Mucosa of gallbladder (tissue), 1 donor: ENCODE measurements at regions not wholly inside any gene's neighbourhood (a gene's known extent, or its start where the extent isn't known, plus 50 kb on each side); places are given as distances from the start of the nearest gene placed in this dataset.
"Not testable (repeated sequence)": the region's sequence is repeated elsewhere in the genome, so short reads cannot be mapped to it uniquely, and the experiment has no call there.

Experiments used
- DNase-seq: peaks from one replicate; pipeline ENCODE4 v3.0.0-alpha.2; 2020; ENCODE audit warnings: low spot score
- donor health status: DM: no; HTN: no; CAD: no.

GRCh38 chr11:13782390-13783075 is 114.1 kb downstream of the FAR1 start:
- DNase-seq, result no peak

- no peak for DNase-seq
These were observed 116.0 kb downstream of the FAR1 start for GRCh38 chr11:13784441-13784840.

GRCh38 chr11:13784855-13785254 is 116.4 kb downstream of the FAR1 start:
- no peak for DNase-seq

GRCh38 chr11:13786688-13787087 is 118.2 kb downstream of the FAR1 start:
- DNase-seq, result no peak

- DNase-seq, result not testable (repeated sequence)
These were observed 129.1 kb downstream of the FAR1 start for GRCh38 chr11:13797616-13798015.

GRCh38 chr11:13800901-13801300 is 132.4 kb downstream of the FAR1 start:
- DNase-seq, result no peak

GRCh38 chr11:13818325-13818724 is 144.2 kb upstream of the SPON1 start:
- no peak for DNase-seq

- DNase-seq, result no peak
These were observed 135.8 kb upstream of the SPON1 start for GRCh38 chr11:13826505-13827278.

- DNase-seq, result no peak
These were observed 130.8 kb upstream of the SPON1 start for GRCh38 chr11:13831696-13832095.

GRCh38 chr11:13834463-13834862 is 128.1 kb upstream of the SPON1 start:
- DNase-seq, result no peak

- DNase-seq, result no peak
These were observed 125.9 kb upstream of the SPON1 start for GRCh38 chr11:13836666-13837065.

GRCh38 chr11:13837286-13837685 is 125.2 kb upstream of the SPON1 start:
- DNase-seq, result no peak

GRCh38 chr11:13841393-13841792 is 121.1 kb upstream of the SPON1 start:
- no peak for DNase-seq

- no peak for DNase-seq
These were observed 114.5 kb upstream of the SPON1 start for GRCh38 chr11:13848031-13848430.

GRCh38 chr11:13850231-13851005 is 112.1 kb upstream of the SPON1 start:
- DNase-seq, result no peak

GRCh38 chr11:13851691-13852090 is 110.8 kb upstream of the SPON1 start:
- DNase-seq, result no peak

- no peak for DNase-seq
These were observed 110.0 kb upstream of the SPON1 start for GRCh38 chr11:13852481-13852880.

- no peak for DNase-seq
These were observed 104.7 kb upstream of the SPON1 start for GRCh38 chr11:13857828-13858227.

GRCh38 chr11:13859892-13860291 is 102.6 kb upstream of the SPON1 start:
- DNase-seq, result no peak

GRCh38 chr11:13861411-13861810 is 101.1 kb upstream of the SPON1 start:
- no peak for DNase-seq

- no peak for DNase-seq
These were observed 99.6 kb upstream of the SPON1 start for GRCh38 chr11:13862845-13863392.

GRCh38 chr11:13868710-13869397 is 93.7 kb upstream of the SPON1 start:
- DNase-seq, result no peak
